MCF 10A (cell line): ENCODE measurements at regions not wholly inside any gene's neighbourhood (a gene's known extent, or its start where the extent isn't known, plus 50 kb on each side); places are given as distances from the start of the nearest gene placed in this dataset.

Experiments
- BruUV-seq: library from RNA; stranded (reverse); fragments of 400-500 nt; replicated peaks from 2 replicates; lab custom pipeline; 2021; lab: Mats Ljungman, UMichigan
- CTCF ChIA-PET: fragments of 300-600 bp; sonication (Branson Sonifier 250); formaldehyde crosslinking; extraction: SDS; loops from one replicate; lab custom pipeline; 2021; ENCODE audit warnings: antibody characterized with exemption, inconsistent platforms; lab: Yijun Ruan, JAX
- POLR2A ChIA-PET: fragments of 300-600, 350-650 bp; sonication (Branson Sonifier 250); formaldehyde crosslinking; extraction: SDS; loops from one replicate; lab custom pipeline; 2020; ENCODE audit warnings: antibody characterized with exemption, inconsistent platforms; lab: Yijun Ruan, JAX
- DNase-seq: peaks from one replicate; pipeline ENCODE4 v3.0.0-alpha.2; 2018; ENCODE audit not compliant: unreplicated experiment
- H3K27ac Mint-ChIP-seq: one replicate; pipeline ENCODE4 v1.8.0; 2022; ENCODE audit warnings: mild to moderate bottlenecking, low read depth, mixed read lengths; ENCODE audit not compliant: unreplicated experiment
- H3K27me3 Mint-ChIP-seq: one replicate; pipeline ENCODE4 v1.8.0; 2022; ENCODE audit warnings: mixed read lengths; ENCODE audit not compliant: insufficient read depth, unreplicated experiment
- H3K36me3 Mint-ChIP-seq: one replicate; pipeline ENCODE4 v1.8.0; 2022; ENCODE audit warnings: mild to moderate bottlenecking, moderate library complexity, mixed read lengths; ENCODE audit not compliant: insufficient read depth, unreplicated experiment
- H3K4me1 Mint-ChIP-seq: one replicate; pipeline ENCODE4 v1.8.0; 2022; ENCODE audit warnings: mixed read lengths; ENCODE audit not compliant: insufficient read depth, unreplicated experiment
- H3K4me3 Mint-ChIP-seq: one replicate; pipeline ENCODE4 v1.8.0; 2022; ENCODE audit warnings: mild to moderate bottlenecking, moderate library complexity, mixed read lengths; ENCODE audit not compliant: unreplicated experiment
- H3K9me3 Mint-ChIP-seq: one replicate; pipeline ENCODE4 v1.8.0; 2022; ENCODE audit warnings: mixed read lengths; ENCODE audit not compliant: unreplicated experiment
- CTCF ChIP-seq: fragments of 200-600 bp; IDR thresholded peaks from one replicate; pipeline ENCODE4 v1.8.0; 2022; ENCODE audit warnings: antibody characterized with exemption, mild to moderate bottlenecking; ENCODE audit not compliant: unreplicated experiment
- intact Hi-C: fragments of 100-400 bp; cut with micrococcal nuclease; formaldehyde crosslinking; loops from 2 replicates; pipeline ENCODE4 v1.14.1; 2022

- peaks cover 2% of the 10 kb centered on the region for H3K36me3 Mint-ChIP-seq
- H3K4me1 Mint-ChIP-seq: no peaks in the 10 kb centered on the region
- intact Hi-C loops: no loop called here
- no peak for DNase-seq
- CTCF ChIA-PET: interaction anchor here (0.7 to 0.9 kb wide), 2 partner anchors 12 to 92 kb away, joined by 3 to 4 read pairs; no protein-coding TSS in a partner anchor
- no TSS peak for BruUV-seq
- POLR2A ChIA-PET: no interaction called here
- peaks cover 2% of the 10 kb centered on the region for H3K9me3 Mint-ChIP-seq
- no peaks in the 10 kb centered on the region for H3K27me3 Mint-ChIP-seq
- no peak for TF ChIP-seq CTCF
- no peak overlapping the region for H3K27ac Mint-ChIP-seq
- H3K4me3 Mint-ChIP-seq: no peak overlapping the region
Observed at GRCh38 chr11:42049650-42050049, 590.2 kb upstream of the LRRC4C start.

- no peak overlapping the region for H3K27ac Mint-ChIP-seq
- TF ChIP-seq CTCF: no peak
- H3K4me3 Mint-ChIP-seq: no peak overlapping the region
- POLR2A ChIA-PET: no interaction called here
- H3K4me1 Mint-ChIP-seq: no peaks in the 10 kb centered on the region
- H3K9me3 Mint-ChIP-seq: no peaks in the 10 kb centered on the region
- H3K27me3 Mint-ChIP-seq: no peaks in the 10 kb centered on the region
- H3K36me3 Mint-ChIP-seq: no peaks in the 10 kb centered on the region
- BruUV-seq: no TSS peak
- DNase-seq: no peak
- CTCF ChIA-PET: no interaction called here
- intact Hi-C loops: no loop called here
Observed at GRCh38 chr11:42054351-42054900, 595.0 kb upstream of the LRRC4C start.

GRCh38 chr11:42055606-42056005 lies 596.2 kb upstream of the LRRC4C start:
- ChIA-PET POLR2A (no interaction called here), CTCF (no interaction called here)
- no peak for TF ChIP-seq CTCF
- no peaks in the 10 kb centered on the region for H3K9me3 Mint-ChIP-seq
- no TSS peak for BruUV-seq
- H3K36me3 Mint-ChIP-seq: no peaks in the 10 kb centered on the region
- intact Hi-C loops: no loop called here
- H3K27ac Mint-ChIP-seq: no peak overlapping the region
- H3K27me3 Mint-ChIP-seq: no peaks in the 10 kb centered on the region
- H3K4me3 Mint-ChIP-seq: no peak overlapping the region
- H3K4me1 Mint-ChIP-seq: no peaks in the 10 kb centered on the region
- no peak for DNase-seq

GRCh38 chr11:42058794-42059193 lies 599.3 kb upstream of the LRRC4C start:
- POLR2A ChIA-PET: no interaction called here
- no peaks in the 10 kb centered on the region for H3K9me3 Mint-ChIP-seq
- DNase-seq: no peak

More at GRCh38 chr11:42058794-42059193, 599.3 kb upstream of the LRRC4C start:
- H3K27me3 Mint-ChIP-seq: no peaks in the 10 kb centered on the region
- CTCF ChIA-PET: no interaction called here
- no peaks in the 10 kb centered on the region for H3K36me3 Mint-ChIP-seq
- H3K4me1 Mint-ChIP-seq: no peaks in the 10 kb centered on the region
- TF ChIP-seq CTCF: no peak
- H3K27ac Mint-ChIP-seq: no peak overlapping the region
- no peak overlapping the region for H3K4me3 Mint-ChIP-seq
- intact Hi-C loops: no loop called here
- no TSS peak for BruUV-seq
